Left ventricle myocardium inferior (tissue), 1 donor: ENCODE measurements at regions not wholly inside any gene's neighbourhood (a gene's known extent, or its start where the extent isn't known, plus 50 kb on each side); places are given as distances from the start of the nearest gene placed in this dataset.

ENCODE experiments used
- DNase-seq: peaks from one replicate; pipeline ENCODE4 v3.0.0-alpha.2; 2020
- H3K27ac ChIP-seq: fragments of 200-600 bp; replicated peaks from 2 replicates; pipeline ENCODE4 v1.8.0; 2021
- H3K27me3 ChIP-seq: fragments of 200-600 bp; 2 replicates; pipeline ENCODE4 v1.8.0; 2021; ENCODE audit warnings: low read depth
- H3K36me3 ChIP-seq: fragments of 200-600 bp; 2 replicates; pipeline ENCODE4 v1.8.0; 2021
- H3K4me1 ChIP-seq: fragments of 200-600 bp; 2 replicates; pipeline ENCODE4 v1.8.0; 2021
- H3K4me3 ChIP-seq: fragments of 200-600 bp; 2 replicates; pipeline ENCODE4 v1.8.0; 2021; ENCODE audit warnings: mild to moderate bottlenecking, moderate library complexity
- H3K9me3 ChIP-seq: fragments of 200-600 bp; replicated peaks from 2 replicates; pipeline ENCODE4 v1.8.0; 2021
- CTCF ChIP-seq: fragments of 200-600 bp; IDR thresholded peaks from 2 replicates; pipeline ENCODE4 v1.8.0; 2021; ENCODE audit warnings: antibody characterized with exemption, mild to moderate bottlenecking, borderline replicate concordance
- intact Hi-C: fragments of 100-400 bp; cut with micrococcal nuclease; formaldehyde crosslinking; loops from one replicate; pipeline ENCODE4 v1.11.0; 2022
- donor health status: DM: no; HTN: yes; CAD: no; lungs with severe emphysema.

DNA sequence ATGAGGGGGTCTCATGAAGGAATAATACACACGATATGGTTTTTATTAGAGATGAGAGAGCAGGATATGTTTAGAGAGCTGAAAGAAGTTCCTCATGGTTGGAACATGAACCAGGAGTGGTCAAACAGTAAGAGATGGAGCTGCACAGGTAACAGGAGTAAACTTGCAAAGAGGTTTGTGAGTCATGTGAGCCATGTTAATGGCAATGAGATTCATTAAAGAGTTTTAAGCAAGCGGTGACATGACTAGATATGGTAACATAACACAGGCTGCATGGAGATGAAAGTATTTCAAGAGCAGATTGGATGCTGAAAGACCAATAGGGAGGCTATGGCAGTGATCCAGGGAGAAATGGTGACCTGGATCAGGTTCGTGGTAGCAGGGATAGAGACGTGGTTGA lies 62.6 kb upstream of the SSTR1 start:
- no peak for DNase-seq
- H3K36me3 ChIP-seq: no peaks in the 10 kb centered on the region
- no peaks in the 10 kb centered on the region for H3K27me3 ChIP-seq
- TF ChIP-seq CTCF: no peak
- intact Hi-C loops: no loop called here
- peaks cover 7% of the 10 kb centered on the region for H3K4me1 ChIP-seq
- no peak overlapping the region for H3K27ac ChIP-seq
- no peaks in the 10 kb centered on the region for H3K9me3 ChIP-seq
- no peak overlapping the region for H3K4me3 ChIP-seq

GRCh38 chr14:38150075-38150474 lies 57.6 kb upstream of the SSTR1 start:
- Histone ChIP-seq H3K9me3 (no peaks in the 10 kb centered on the region), H3K4me3 (no peak overlapping the region), H3K36me3 (no peaks in the 10 kb centered on the region), H3K27me3 (no peaks in the 10 kb centered on the region), H3K4me1 (no peaks in the 10 kb centered on the region), H3K27ac (no peak overlapping the region)
- intact Hi-C loops: no loop called here
- TF ChIP-seq CTCF: no peak
- DNase-seq: no peak
